ENCODE measurements at regions not wholly inside any gene's neighbourhood (a gene's known extent, or its start where the extent isn't known, plus 50 kb on each side); places are given as distances from the start of the nearest gene placed in this dataset.

GRCh38 chr2:19028587-19029375 lies 329.6 kb downstream of the OSR1 start:
- no peak for DNase-seq

DNA sequence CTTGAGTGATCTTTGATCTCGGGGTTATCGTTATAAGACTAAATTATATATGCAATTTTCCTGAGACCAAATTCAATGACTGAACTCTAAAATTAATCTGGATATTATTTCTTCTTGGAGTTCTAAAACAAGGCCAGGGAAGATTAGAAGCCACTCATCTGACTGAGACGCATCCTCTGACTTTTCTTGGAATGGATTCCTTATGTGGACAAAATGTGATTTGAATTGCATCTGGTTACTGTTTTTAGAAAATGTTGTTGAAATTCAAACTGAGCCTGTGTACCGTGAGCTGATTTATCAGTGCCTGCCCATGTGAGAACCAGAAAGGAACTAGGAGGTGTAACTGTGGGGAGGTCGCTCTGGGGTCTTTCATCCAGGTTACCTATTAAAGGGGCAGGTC lies 330.8 kb downstream of the OSR1 start:
- DNase-seq = no peak

- DNase-seq = no peak
Observed at GRCh38 chr2:19026261-19026660, 332.2 kb downstream of the OSR1 start.

DNA sequence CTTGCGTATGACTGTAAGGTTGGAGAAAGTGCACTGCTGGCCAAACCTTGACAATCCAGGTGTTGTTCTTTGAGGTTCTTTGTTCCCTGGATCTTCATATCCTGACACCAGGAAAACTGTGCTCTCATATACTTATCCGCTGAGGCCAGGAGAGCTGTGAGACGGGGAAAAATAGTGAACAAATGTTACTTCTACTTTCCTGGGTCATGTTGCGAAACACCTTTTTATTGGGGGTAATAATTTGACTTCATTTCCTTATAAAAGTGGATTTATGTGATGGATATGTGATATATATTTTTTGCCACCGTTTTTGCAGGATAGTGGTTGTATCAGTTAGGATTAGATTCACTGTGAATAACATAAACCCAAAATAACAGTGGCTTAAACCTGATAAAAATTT lies 336.1 kb downstream of the OSR1 start:
- no peak for DNase-seq

DNA sequence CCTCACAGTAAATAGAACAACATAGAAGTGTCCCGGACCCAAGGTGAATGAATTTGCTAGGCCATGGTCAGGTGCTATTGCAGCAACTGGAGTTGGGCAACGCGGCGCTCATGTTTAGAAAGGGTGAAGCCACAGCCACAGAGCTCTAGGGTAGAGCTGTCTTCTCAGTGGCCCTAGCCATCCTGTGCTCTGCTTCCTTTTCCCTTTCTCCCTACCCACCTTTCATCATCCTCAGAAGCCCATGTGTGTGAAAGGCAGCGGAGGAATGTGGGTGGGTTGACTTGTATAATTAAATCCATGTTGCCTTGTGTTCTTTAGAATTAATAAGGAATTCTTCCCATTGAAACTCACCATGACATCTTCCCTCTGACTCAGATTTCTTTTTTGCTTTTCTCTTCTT lies 336.7 kb downstream of the OSR1 start:
- DNase-seq = no peak

DNA sequence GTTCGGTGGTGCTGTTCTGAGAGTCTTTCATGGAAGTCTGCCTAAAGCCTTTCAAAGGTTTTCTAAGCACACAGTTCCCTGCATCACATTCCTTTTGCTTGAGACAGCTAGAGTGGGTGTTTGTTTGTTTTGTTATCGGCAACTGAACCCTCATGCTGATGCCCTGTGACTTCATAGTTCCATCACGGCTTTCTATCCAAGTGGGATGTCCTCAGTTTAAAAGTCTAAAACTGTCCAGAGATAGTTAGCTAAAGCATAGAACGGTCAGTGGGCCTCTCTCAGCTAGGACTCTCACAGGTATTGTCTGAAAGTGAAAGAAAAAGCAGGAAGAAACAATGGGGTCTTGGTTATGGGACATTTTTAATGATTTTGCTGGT lies 337.3 kb downstream of the OSR1 start:
- DNase-seq = no peak

GRCh38 chr2:19020144-19021099 lies 338.0 kb downstream of the OSR1 start:
- DNase-seq = no peak

- DNase-seq = no peak
Observed at GRCh38 chr2:19009510-19009909, 348.9 kb downstream of the OSR1 start.

- DNase-seq = no peak
Observed at GRCh38 chr2:19003554-19003953, 354.9 kb downstream of the OSR1 start.

- no peak for DNase-seq
Observed at GRCh38 chr2:19000776-19001175, 357.6 kb downstream of the OSR1 start.

DNA sequence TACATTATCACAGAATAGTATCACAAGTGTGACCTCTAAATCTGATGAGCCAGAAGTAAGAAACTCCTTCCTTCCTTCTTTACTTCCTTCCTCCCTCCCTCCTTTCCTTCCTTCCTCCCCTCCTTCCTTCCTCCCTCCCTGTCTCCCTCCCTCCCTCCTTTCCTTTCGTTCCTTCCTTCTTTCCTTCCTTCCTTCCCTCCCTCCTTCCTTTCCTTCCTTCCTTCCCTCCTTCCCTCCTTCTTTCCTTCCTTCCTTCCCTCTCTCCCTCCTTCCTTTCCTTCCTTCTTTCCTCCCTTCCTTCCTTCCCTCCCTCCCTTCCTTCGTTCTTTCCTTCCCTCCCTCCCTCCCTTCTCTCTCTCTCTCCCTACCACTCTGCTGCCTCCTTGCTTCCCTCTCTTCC lies 359.2 kb downstream of the OSR1 start:
- DNase-seq = no peak

GRCh38 chr2:18998491-18998890 lies 359.9 kb downstream of the OSR1 start:
- no peak for DNase-seq

- DNase-seq = no peak
Observed at GRCh38 chr2:18993756-18994338, 364.6 kb downstream of the OSR1 start.

GRCh38 chr2:18991177-18992168 lies 366.9 kb downstream of the OSR1 start:
- DNase-seq = no peak

GRCh38 chr2:18988631-18989232 lies 369.7 kb downstream of the OSR1 start:
- DNase-seq = no peak

DNA sequence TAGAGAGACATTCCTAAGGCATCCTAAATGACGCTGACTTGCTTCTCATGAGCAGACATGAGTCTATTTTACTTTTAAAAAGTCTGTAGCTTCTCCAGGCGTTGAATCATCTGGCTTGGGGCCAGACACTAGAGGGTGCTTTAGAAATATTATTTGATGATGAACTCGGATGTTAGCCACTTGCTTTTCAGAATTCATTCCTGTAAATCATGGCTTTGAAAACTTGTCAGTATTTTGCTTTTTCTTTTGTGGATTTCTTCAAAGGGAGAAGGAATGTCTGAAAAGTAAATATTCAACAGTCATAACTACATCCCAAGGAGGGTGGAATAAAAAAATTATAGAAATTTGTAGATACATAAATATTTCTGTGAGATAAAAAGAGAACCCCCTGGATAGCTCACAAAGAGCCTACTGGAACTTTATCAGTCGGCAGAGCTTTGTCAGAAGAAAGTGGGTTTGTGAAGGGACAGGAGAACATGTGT lies 370.8 kb downstream of the OSR1 start:
- DNase-seq = no peak

DNA sequence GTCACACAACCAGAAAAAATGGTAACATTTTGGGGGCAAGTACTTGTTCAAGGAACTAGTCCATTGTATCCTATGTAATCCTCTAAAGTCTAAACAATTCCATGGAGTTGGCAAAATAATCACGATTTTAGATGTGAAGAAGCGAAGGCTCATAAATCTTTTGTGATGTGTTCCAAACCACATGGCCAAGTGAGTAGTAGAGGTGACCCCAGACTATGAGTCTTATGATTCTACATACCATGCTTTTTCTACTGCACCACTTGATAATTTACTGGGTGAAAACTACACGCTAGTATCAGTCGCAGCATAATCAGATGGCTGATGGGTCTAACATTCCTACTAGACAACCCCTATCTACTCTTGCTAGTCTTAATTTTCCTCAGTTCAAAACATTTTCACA lies 371.4 kb downstream of the OSR1 start:
- no peak for DNase-seq

DNA sequence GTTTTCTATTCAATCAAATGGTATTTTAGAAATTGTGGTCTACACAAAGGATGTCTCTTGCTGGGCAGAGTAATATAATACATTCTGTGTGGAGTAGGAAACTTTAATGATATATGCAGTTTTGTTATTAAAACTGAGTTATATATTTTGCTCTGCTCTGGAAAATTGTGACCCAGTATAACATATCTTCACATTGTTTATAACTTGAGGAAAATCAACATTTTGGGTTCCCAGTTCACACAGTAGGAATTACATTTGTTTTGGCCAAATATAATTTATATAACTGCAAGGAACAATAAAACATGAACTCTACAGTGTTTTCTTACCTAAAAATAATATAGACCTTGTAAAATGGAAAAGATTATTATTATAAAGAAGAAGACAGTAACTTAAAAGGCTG lies 372.4 kb downstream of the OSR1 start:
- no peak for DNase-seq

- no peak for DNase-seq
Observed at GRCh38 chr2:18980786-18981430, 377.5 kb downstream of the OSR1 start.

DNA sequence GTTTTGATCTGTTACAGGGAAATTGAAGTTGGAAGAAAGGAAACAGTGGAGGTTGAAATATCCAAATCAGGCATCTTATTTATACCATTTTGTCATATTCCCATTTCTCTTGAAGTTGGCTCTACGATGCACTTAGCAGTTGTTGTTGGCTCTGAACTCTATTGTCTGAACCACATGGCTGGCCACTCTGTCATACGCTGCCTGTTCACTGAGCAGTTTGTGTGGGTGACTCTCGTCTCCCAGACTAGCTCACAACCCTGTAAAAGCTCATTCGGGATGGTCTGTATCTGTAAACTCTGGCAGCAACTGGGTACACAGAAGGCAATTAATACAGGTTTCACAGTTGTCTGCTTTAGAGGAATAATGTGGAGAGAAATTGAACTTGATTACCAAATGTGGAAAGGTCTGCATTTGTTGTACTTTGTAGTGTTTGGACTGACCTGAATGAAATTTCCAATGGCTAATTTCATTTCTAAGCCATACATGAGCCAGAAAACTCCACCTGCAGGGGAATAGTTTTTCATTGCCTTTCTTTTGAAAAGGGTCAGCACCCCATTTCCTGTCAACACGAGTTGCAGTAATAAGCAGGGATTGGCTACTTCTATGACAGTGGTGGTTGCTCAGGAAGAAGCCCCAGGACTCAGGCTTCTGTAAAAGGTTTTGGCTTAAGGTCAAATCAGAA lies 378.2 kb downstream of the OSR1 start:
- DNase-seq = no peak

- no peak for DNase-seq
Observed at GRCh38 chr2:18977409-18977808, 381.0 kb downstream of the OSR1 start.

Data from NCI-H1417 treated with DMSO at 0.1 percent for 48 hours (cell line).